Neural crest cell (in vitro differentiated cells): ENCODE measurements at regions not wholly inside any gene's neighbourhood (a gene's known extent, or its start where the extent isn't known, plus 50 kb on each side); places are given as distances from the start of the nearest gene placed in this dataset.

ENCODE experiments used
- DNase-seq: peaks from one replicate; pipeline ENCODE4 v3.0.0; 2021; ENCODE audit warnings: low read depth, mixed read lengths, low spot score
- H3K27ac Mint-ChIP-seq: one replicate; pipeline ENCODE4 v1.8.0; 2021; ENCODE audit warnings: mild to moderate bottlenecking, mixed read lengths; ENCODE audit not compliant: unreplicated experiment
- H3K27me3 Mint-ChIP-seq: 2 replicates; pipeline ENCODE4 v1.8.0; 2021; ENCODE audit warnings: low read depth, mild to moderate bottlenecking, mixed read lengths
- H3K36me3 Mint-ChIP-seq: 2 replicates; pipeline ENCODE4 v1.8.0; 2021; ENCODE audit warnings: low read depth, mild to moderate bottlenecking, mixed read lengths
- H3K4me1 Mint-ChIP-seq: 2 replicates; pipeline ENCODE4 v1.8.0; 2021; ENCODE audit warnings: mixed read lengths
- H3K4me3 Mint-ChIP-seq: one replicate; pipeline ENCODE4 v1.8.0; 2021; ENCODE audit warnings: mild to moderate bottlenecking, mixed read lengths
- H3K9me3 Mint-ChIP-seq: 2 replicates; pipeline ENCODE4 v1.8.0; 2021; ENCODE audit warnings: mixed read lengths
- TF ChIP-seq, protein P1 (sequence below): fragments of 200-600 bp; sonication (generic); conservative IDR thresholded peaks from 2 replicates; pipeline ENCODE4 v1.5.0; 2021; ENCODE audit warnings: antibody characterized with exemption, mild to moderate bottlenecking

GRCh38 chr16:79673635-79674034 is 73.1 kb upstream of the MAF start:
- Mint-ChIP-seq H3K27me3 (no peaks in the 10 kb centered on the region), H3K4me1 (no peaks in the 10 kb centered on the region), H3K36me3 (peaks cover 4% of the 10 kb centered on the region), H3K9me3 (peaks cover 10% of the 10 kb centered on the region), H3K4me3 (no peak overlapping the region), H3K27ac (no peak overlapping the region)
- TF ChIP-seq, protein P1, sequence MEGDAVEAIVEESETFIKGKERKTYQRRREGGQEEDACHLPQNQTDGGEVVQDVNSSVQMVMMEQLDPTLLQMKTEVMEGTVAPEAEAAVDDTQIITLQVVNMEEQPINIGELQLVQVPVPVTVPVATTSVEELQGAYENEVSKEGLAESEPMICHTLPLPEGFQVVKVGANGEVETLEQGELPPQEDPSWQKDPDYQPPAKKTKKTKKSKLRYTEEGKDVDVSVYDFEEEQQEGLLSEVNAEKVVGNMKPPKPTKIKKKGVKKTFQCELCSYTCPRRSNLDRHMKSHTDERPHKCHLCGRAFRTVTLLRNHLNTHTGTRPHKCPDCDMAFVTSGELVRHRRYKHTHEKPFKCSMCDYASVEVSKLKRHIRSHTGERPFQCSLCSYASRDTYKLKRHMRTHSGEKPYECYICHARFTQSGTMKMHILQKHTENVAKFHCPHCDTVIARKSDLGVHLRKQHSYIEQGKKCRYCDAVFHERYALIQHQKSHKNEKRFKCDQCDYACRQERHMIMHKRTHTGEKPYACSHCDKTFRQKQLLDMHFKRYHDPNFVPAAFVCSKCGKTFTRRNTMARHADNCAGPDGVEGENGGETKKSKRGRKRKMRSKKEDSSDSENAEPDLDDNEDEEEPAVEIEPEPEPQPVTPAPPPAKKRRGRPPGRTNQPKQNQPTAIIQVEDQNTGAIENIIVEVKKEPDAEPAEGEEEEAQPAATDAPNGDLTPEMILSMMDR: no peak
- no peak for DNase-seq

DNA sequence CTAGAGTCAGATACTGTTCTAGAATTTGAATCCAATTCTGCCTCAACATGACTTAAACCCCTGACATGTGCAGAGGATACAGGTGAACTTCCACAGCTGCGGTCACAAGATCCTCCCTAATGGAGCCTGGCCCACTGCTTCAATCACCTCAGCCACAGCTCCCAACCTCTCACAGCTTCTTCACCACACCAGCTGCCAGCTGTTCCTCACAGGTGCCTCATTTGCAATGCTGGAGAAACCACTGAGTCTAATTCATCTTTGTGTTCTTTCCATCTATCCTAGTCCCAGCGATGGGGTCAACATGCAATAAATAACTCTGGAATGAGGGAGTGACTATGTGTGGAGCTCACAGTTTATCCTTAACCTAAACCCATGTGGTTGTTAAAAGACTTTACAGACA is 72.0 kb upstream of the MAF start:
- Mint-ChIP-seq H3K9me3 (peaks cover 12% of the 10 kb centered on the region), H3K36me3 (peaks cover 6% of the 10 kb centered on the region), H3K27ac (no peak overlapping the region), H3K4me3 (no peak overlapping the region), H3K4me1 (no peaks in the 10 kb centered on the region), H3K27me3 (no peaks in the 10 kb centered on the region)
- TF ChIP-seq, protein P1: no peak
- DNase-seq: no peak

- TF ChIP-seq, protein P1: no peak
- Mint-ChIP-seq H3K36me3 (peaks cover 6% of the 10 kb centered on the region), H3K9me3 (peaks cover 12% of the 10 kb centered on the region), H3K27ac (no peak overlapping the region), H3K4me3 (no peak overlapping the region), H3K4me1 (no peaks in the 10 kb centered on the region), H3K27me3 (no peaks in the 10 kb centered on the region)
- no peak for DNase-seq
These were observed 68.0 kb upstream of the MAF start for GRCh38 chr16:79668502-79668901.

- H3K27me3 Mint-ChIP-seq: no peaks in the 10 kb centered on the region
- H3K4me3 Mint-ChIP-seq: no peak overlapping the region
- H3K4me1 Mint-ChIP-seq: no peaks in the 10 kb centered on the region
- peaks cover 6% of the 10 kb centered on the region for H3K36me3 Mint-ChIP-seq
- no peak overlapping the region for H3K27ac Mint-ChIP-seq
- TF ChIP-seq, protein P1: no peak
- peaks cover 10% of the 10 kb centered on the region for H3K9me3 Mint-ChIP-seq
- no peak for DNase-seq
These were observed 65.4 kb upstream of the MAF start for GRCh38 chr16:79665970-79666369.

DNA sequence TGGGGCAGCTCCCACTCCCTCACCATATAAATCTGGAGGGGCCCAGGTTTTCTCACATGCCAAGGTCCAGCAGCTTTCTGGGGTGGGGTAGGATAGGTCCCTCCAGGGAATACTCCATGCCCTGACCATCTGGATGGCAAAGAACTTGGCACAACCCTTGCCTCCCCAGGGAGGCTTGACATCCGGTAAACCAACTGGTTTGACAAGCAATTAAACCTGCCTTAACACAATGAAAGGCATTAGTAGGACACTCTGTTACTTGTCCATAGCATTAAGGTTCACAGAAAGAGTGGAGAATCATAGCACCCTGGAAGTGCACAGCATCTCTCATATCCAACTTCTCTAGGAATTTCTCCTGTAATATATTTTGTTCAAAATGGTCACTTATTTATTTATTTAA is 63.9 kb upstream of the MAF start:
- no peaks in the 10 kb centered on the region for H3K27me3 Mint-ChIP-seq
- H3K27ac Mint-ChIP-seq: no peak overlapping the region
- TF ChIP-seq, protein P1: no peak
- H3K36me3 Mint-ChIP-seq: peaks cover 6% of the 10 kb centered on the region
- DNase-seq: no peak
- H3K4me3 Mint-ChIP-seq: no peak overlapping the region
- peaks cover 6% of the 10 kb centered on the region for H3K9me3 Mint-ChIP-seq
- peaks cover 1% of the 10 kb centered on the region for H3K4me1 Mint-ChIP-seq
